DND-41 (cell line): ENCODE measurements at regions not wholly inside any gene's neighbourhood (a gene's known extent, or its start where the extent isn't known, plus 50 kb on each side); places are given as distances from the start of the nearest gene placed in this dataset.

Source experiments
- ATAC-seq: fragments of 200-7000 bp; cut with Tn5 transposase; 3 replicates; pipeline ENCODE4 v1.9.1; 2021; ENCODE audit warnings: low read depth; ENCODE audit not compliant: insufficient read depth
- DNase-seq: peaks from one replicate; pipeline ENCODE4 v3.0.0-alpha.2; 2020
- H2AFZ ChIP-seq: 2 replicates; pipeline ENCODE4 v1.6.0; 2012; ENCODE audit warnings: low read depth, low read length
- H3K27ac ChIP-seq: 2 replicates; pipeline ENCODE4 v1.5.1; 2012; ENCODE audit warnings: low read length, inconsistent platforms
- H3K27me3 ChIP-seq: fragments of 200-600 bp; sonication (generic); 2 replicates; pipeline ENCODE4 v1.6.0; 2012; ENCODE audit warnings: low read length, mild to moderate bottlenecking, inconsistent platforms; ENCODE audit not compliant: insufficient read depth, poor library complexity
- H3K36me3 ChIP-seq: 2 replicates; pipeline ENCODE4 v1.5.1; 2012; ENCODE audit warnings: low read length, inconsistent platforms; ENCODE audit not compliant: insufficient read depth
- H3K4me1 ChIP-seq: 2 replicates; pipeline ENCODE4 v1.5.1; 2012; ENCODE audit warnings: mild to moderate bottlenecking, low read length; ENCODE audit not compliant: insufficient read depth
- H3K4me2 ChIP-seq: 2 replicates; pipeline ENCODE4 v1.6.0; 2012; ENCODE audit warnings: mild to moderate bottlenecking, moderate library complexity, low read length, inconsistent platforms; ENCODE audit not compliant: insufficient read depth
- H3K4me3 ChIP-seq, 2 experiments: fragments of 200-600 bp in 1 of 2; shearing (Covaris generic) in 1 of 2; 2 replicates each; pipeline ENCODE4 v1.5.1; 2012 to 2016; ENCODE audit warnings: inconsistent platforms in 2 of 2, low read length in 2 of 2, mild to moderate bottlenecking in 2 of 2, low read depth in 1 of 2, moderate library complexity in 1 of 2
- H3K79me2 ChIP-seq: 2 replicates; pipeline ENCODE4 v1.6.0; 2012; ENCODE audit warnings: low read length, inconsistent platforms; ENCODE audit not compliant: insufficient read depth
- H3K9ac ChIP-seq: 2 replicates; pipeline ENCODE4 v1.6.0; 2012; ENCODE audit warnings: low read depth, mild to moderate bottlenecking, inconsistent platforms, low read length, moderate library complexity
- H3K9me3 ChIP-seq: 2 replicates; pipeline ENCODE4 v1.5.1; 2012; ENCODE audit warnings: low read length, moderate library complexity, mild to moderate bottlenecking, inconsistent platforms; ENCODE audit not compliant: insufficient read depth, severe bottlenecking
- H4K20me1 ChIP-seq: 2 replicates; pipeline ENCODE4 v1.6.0; 2012; ENCODE audit warnings: low read length; ENCODE audit not compliant: insufficient read depth
- CTCF ChIP-seq: IDR thresholded peaks from 2 replicates; pipeline ENCODE4 v1.5.1; 2012; ENCODE audit warnings: borderline replicate concordance, low read length, moderate library complexity, mild to moderate bottlenecking; ENCODE audit not compliant: poor library complexity, severe bottlenecking; ENCODE audit errors: extremely low read depth
- EZH2 ChIP-seq: IDR thresholded peaks from 3 replicates; pipeline ENCODE4 v1.6.1; 2012; ENCODE audit warnings: borderline replicate concordance, low read depth, mild to moderate bottlenecking, moderate library complexity, low read length, inconsistent platforms; ENCODE audit not compliant: severe bottlenecking

GRCh38 chr3:35487376-35487775 lies 151.9 kb upstream of the ARPP21 start:
- Histone ChIP-seq H2AFZ (no peak overlapping the region), H3K4me1 (peaks cover 10% of the 10 kb centered on the region), H3K79me2 (no peaks in the 10 kb centered on the region), H3K9me3 (no peaks in the 10 kb centered on the region), H3K27ac (no peak overlapping the region), H3K36me3 (no peaks in the 10 kb centered on the region), H4K20me1 (no peaks in the 10 kb centered on the region), H3K9ac (no peak overlapping the region), H3K4me2 (no peak overlapping the region), H3K4me3 (no peak overlapping the region), H3K27me3 (no peaks in the 10 kb centered on the region)
- TF ChIP-seq EZH2: no peak
- TF ChIP-seq CTCF: no peak
- DNase-seq (no peak), ATAC-seq (no peak)

- Histone ChIP-seq H3K27ac (no peak overlapping the region), H3K4me2 (no peak overlapping the region), H3K9ac (no peak overlapping the region), H2AFZ (no peak overlapping the region), H3K27me3 (no peaks in the 10 kb centered on the region), H3K4me1 (no peaks in the 10 kb centered on the region), H3K79me2 (no peaks in the 10 kb centered on the region), H3K9me3 (no peaks in the 10 kb centered on the region), H4K20me1 (no peaks in the 10 kb centered on the region), H3K4me3 (no peak overlapping the region), H3K36me3 (no peaks in the 10 kb centered on the region)
- no peak for ATAC-seq
- TF ChIP-seq CTCF (no peak), EZH2 (no peak)
- no peak for DNase-seq
These were observed 150.8 kb upstream of the ARPP21 start for GRCh38 chr3:35488526-35488925.

- no peaks in the 10 kb centered on the region for H3K9me3 ChIP-seq
- no peaks in the 10 kb centered on the region for H3K4me1 ChIP-seq
- H3K4me3 ChIP-seq: no peak overlapping the region
- no peaks in the 10 kb centered on the region for H3K79me2 ChIP-seq
- TF ChIP-seq EZH2 (no peak), CTCF (no peak)
- H4K20me1 ChIP-seq: no peaks in the 10 kb centered on the region
- H3K9ac ChIP-seq: no peak overlapping the region
- no peak overlapping the region for H2AFZ ChIP-seq
- ATAC-seq (no peak), DNase-seq (no peak)
- no peaks in the 10 kb centered on the region for H3K27me3 ChIP-seq
- no peak overlapping the region for H3K4me2 ChIP-seq
- no peak overlapping the region for H3K27ac ChIP-seq
- no peaks in the 10 kb centered on the region for H3K36me3 ChIP-seq
These were observed 146.5 kb upstream of the ARPP21 start for GRCh38 chr3:35492841-35493240.
